Testis (tissue), 2 donors: ENCODE measurements at regions not wholly inside any gene's neighbourhood (a gene's known extent, or its start where the extent isn't known, plus 50 kb on each side); places are given as distances from the start of the nearest gene placed in this dataset.

Source experiments
- DNase-seq: peaks from one replicate; pipeline ENCODE4 v3.0.0-alpha.2; 2019
- H3K27ac ChIP-seq, 2 donors: fragments of 200-600 bp; sonication (generic); one replicate each; pipeline ENCODE4 v1.5.1; 2019
- H3K27me3 ChIP-seq: fragments of 200-600 bp; sonication (generic); one replicate; pipeline ENCODE4 v1.5.1; 2019
- H3K36me3 ChIP-seq: fragments of 200-600 bp; sonication (generic); one replicate; pipeline ENCODE4 v1.5.1; 2017; ENCODE audit warnings: low read depth; ENCODE audit errors: missing control alignments
- H3K4me1 ChIP-seq: fragments of 200-600 bp; sonication (generic); one replicate; pipeline ENCODE4 v1.5.1; 2019
- H3K4me3 ChIP-seq, 2 donors: fragments of 200-600 bp; sonication (generic); one replicate each; pipeline ENCODE4 v1.5.1; 2017 to 2019
- H3K9me3 ChIP-seq: fragments of 200-600 bp; sonication (generic); one replicate; pipeline ENCODE4 v1.5.1; 2017
- CTCF ChIP-seq, 3 experiments: fragments of 450-650 bp in 2 of 3; fragments of 200-600 bp in 1 of 3; sonication (generic) in 1 of 3; IDR thresholded peaks; one replicate each; pipeline ENCODE4 v1.5.1; 2016 to 2019; ENCODE audit warnings: antibody characterized with exemption in 3 of 3, mild to moderate bottlenecking in 2 of 3, moderate library complexity in 1 of 3
- POLR2A ChIP-seq: fragments of 450-650 bp; IDR thresholded peaks from one replicate; pipeline ENCODE4 v1.6.1; 2017; ENCODE audit warnings: antibody characterized with exemption, mild to moderate bottlenecking, moderate library complexity
- WGBS, 2 donors: methylation state at CpG; one replicate each; pipeline ENCODE4 v1.1.5; 2018; 5-methylcytosine and 5-hydroxymethylcytosine counted together
- intact Hi-C: fragments of 100-400 bp; cut with DNase I; formaldehyde crosslinking; loops from one replicate; pipeline ENCODE4 v1.15.1; 2023; ENCODE audit warnings: low total_unique reads

GRCh38 chr21:28654406-28654805, 338.3 kb downstream of the LTN1 start:
- Histone ChIP-seq H3K9me3 (no peaks in the 10 kb centered on the region), H3K27ac (no peak overlapping the region), H3K4me3 (no peak overlapping the region), H3K4me1 (no peaks in the 10 kb centered on the region), H3K27me3 (no peaks in the 10 kb centered on the region), H3K36me3 (no peaks in the 10 kb centered on the region)
- no peak for DNase-seq
- no peak for TF ChIP-seq CTCF (IDR thresholded peaks at IDR 0.05)
- no peak for TF ChIP-seq POLR2A
- WGBS, 2 donors = 52 to 67% methylated on average over 3 of the region's 3 CpGs
- intact Hi-C loops = no loop called here

- Histone ChIP-seq H3K27ac (no peak overlapping the region), H3K27me3 (no peaks in the 10 kb centered on the region), H3K36me3 (no peaks in the 10 kb centered on the region), H3K4me1 (no peaks in the 10 kb centered on the region), H3K9me3 (no peaks in the 10 kb centered on the region), H3K4me3 (no peak overlapping the region)
- WGBS, 2 donors = 91 to 95% methylated on average over 1 of the region's 1 CpG
- DNase-seq = no peak
- intact Hi-C loops = no loop called here
- TF ChIP-seq POLR2A (no peak), CTCF (IDR thresholded peaks at IDR 0.05) (no peak)
Measured at GRCh38 chr21:28644762-28645161, 347.9 kb downstream of the LTN1 start.

DNA sequence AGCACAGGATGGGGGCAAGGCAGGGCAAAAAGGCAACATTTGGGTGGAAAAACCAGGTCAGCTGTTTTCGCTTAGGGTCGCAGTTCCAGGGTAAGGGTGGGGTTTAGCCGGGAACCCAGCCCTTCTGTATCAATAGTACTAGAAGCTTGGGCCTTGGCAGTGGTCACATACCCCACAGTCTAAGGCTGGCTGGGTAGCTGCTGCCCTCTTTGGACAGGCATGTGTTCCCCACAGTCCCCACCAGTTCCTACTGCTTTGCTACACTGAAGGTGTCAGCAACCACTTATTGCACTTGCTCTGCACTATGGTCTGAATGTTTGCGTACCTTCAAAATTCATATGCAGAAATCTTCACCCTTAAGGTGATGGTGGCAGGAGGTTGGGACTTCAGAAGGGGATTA, 349.8 kb downstream of the LTN1 start:
- no peak overlapping the region for H3K27ac ChIP-seq
- H3K9me3 ChIP-seq = no peaks in the 10 kb centered on the region
- H3K4me1 ChIP-seq = no peaks in the 10 kb centered on the region
- no peaks in the 10 kb centered on the region for H3K27me3 ChIP-seq
- intact Hi-C loops = no loop called here
- no peaks in the 10 kb centered on the region for H3K36me3 ChIP-seq
- WGBS, 2 donors = 96 to 100% methylated on average over 4 of the region's 4 CpGs
- H3K4me3 ChIP-seq = no peak overlapping the region
- DNase-seq = no peak
- TF ChIP-seq POLR2A = no peak
- TF ChIP-seq CTCF (IDR thresholded peaks at IDR 0.05) = no peak

DNA sequence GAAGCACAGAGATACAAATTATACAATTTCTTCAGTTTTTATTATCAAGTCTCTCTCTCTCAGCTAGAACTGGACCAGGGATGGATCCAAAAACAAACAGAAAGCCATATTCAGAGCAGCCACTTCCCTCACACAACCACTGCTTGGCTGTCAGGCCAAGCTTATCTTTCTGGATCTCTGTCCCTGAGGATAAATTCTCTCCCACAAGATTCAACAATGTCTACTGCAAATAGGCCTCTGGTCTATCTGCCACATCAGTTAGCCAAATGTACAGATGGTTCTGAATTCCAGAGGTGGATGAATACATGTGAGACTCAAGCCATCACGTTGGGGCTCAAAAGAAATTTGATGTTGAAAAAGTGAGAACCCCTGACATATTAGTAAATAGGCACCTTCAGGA, 350.9 kb downstream of the LTN1 start:
- Histone ChIP-seq H3K4me1 (no peaks in the 10 kb centered on the region), H3K27ac (no peak overlapping the region), H3K27me3 (no peaks in the 10 kb centered on the region), H3K4me3 (no peak overlapping the region), H3K36me3 (no peaks in the 10 kb centered on the region), H3K9me3 (no peaks in the 10 kb centered on the region)
- TF ChIP-seq POLR2A (no peak), CTCF (IDR thresholded peaks at IDR 0.05) (no peak)
- intact Hi-C loops = no loop called here
- DNase-seq = no peak
- WGBS, 2 donors = 73 to 83% methylated on average over 1 of the region's 1 CpG

DNA sequence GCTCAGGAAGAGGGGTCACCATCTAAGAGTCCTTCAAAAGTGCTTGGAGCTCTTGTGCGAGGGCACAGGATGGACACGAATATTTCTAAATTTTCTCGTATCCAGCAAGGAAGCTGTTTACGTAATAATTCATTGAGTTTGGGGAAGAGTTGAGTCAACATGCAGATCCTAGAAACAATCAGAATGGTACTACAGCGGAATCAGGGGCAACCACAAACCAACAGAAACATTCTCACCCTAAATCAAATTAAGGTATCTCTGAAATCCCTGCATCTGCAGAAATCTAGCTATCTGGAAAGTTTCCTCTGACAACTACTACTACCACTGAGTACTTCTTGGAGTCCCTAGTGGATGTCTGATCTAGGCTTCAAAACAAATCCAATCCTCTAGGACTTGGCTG, 352.4 kb downstream of the LTN1 start:
- TF ChIP-seq POLR2A (no peak), CTCF (IDR thresholded peaks at IDR 0.05) (no peak)
- Histone ChIP-seq H3K9me3 (no peaks in the 10 kb centered on the region), H3K4me1 (no peaks in the 10 kb centered on the region), H3K27ac (no peak overlapping the region), H3K27me3 (no peaks in the 10 kb centered on the region), H3K36me3 (no peaks in the 10 kb centered on the region), H3K4me3 (no peak overlapping the region)
- DNase-seq = no peak
- WGBS, 2 donors = 75% methylated on average over 5 of the region's 5 CpGs
- intact Hi-C loops = no loop called here
